ENCODE measurements at regions not wholly inside any gene's neighbourhood (a gene's known extent, or its start where the extent isn't known, plus 50 kb on each side); places are given as distances from the start of the nearest gene placed in this dataset.
"Not testable (repeated sequence)": the region's sequence is repeated elsewhere in the genome, so short reads cannot be mapped to it uniquely, and the experiment has no call there.

GRCh38 chr2:129923265-129924091, 56.0 kb upstream of the RAB6C start:
- DNase-seq = no peak

- DNase-seq = not testable (repeated sequence)
Observed at GRCh38 chr2:129924115-129924514, 55.4 kb upstream of the RAB6C start.

- DNase-seq = no peak
Observed at GRCh38 chr2:129925381-129925780, 54.1 kb upstream of the RAB6C start.

GRCh38 chr2:129927696-129928095, 51.8 kb upstream of the RAB6C start:
- DNase-seq = no peak

- no peak for DNase-seq
Observed at GRCh38 chr2:129929321-129930290, 49.9 kb upstream of the RAB6C start.

All from activated CD4-positive, CD25-positive, alpha-beta regulatory T cell treated with anti-CD3 and anti-CD28 coated beads, Interleukin-2, amount 50 U/mL, for 72 hours (primary cell).